DND-41 (cell line): ENCODE measurements at regions not wholly inside any gene's neighbourhood (a gene's known extent, or its start where the extent isn't known, plus 50 kb on each side); places are given as distances from the start of the nearest gene placed in this dataset.

ENCODE experiments used
- ATAC-seq: fragments of 200-7000 bp; cut with Tn5 transposase; 3 replicates; pipeline ENCODE4 v1.9.1; 2021; ENCODE audit warnings: low read depth; ENCODE audit not compliant: insufficient read depth
- DNase-seq: peaks from one replicate; pipeline ENCODE4 v3.0.0-alpha.2; 2020
- H2AFZ ChIP-seq: 2 replicates; pipeline ENCODE4 v1.6.0; 2012; ENCODE audit warnings: low read depth, low read length
- H3K27ac ChIP-seq: 2 replicates; pipeline ENCODE4 v1.5.1; 2012; ENCODE audit warnings: low read length, inconsistent platforms
- H3K27me3 ChIP-seq: fragments of 200-600 bp; sonication (generic); 2 replicates; pipeline ENCODE4 v1.6.0; 2012; ENCODE audit warnings: low read length, mild to moderate bottlenecking, inconsistent platforms; ENCODE audit not compliant: insufficient read depth, poor library complexity
- H3K36me3 ChIP-seq: 2 replicates; pipeline ENCODE4 v1.5.1; 2012; ENCODE audit warnings: low read length, inconsistent platforms; ENCODE audit not compliant: insufficient read depth
- H3K4me1 ChIP-seq: 2 replicates; pipeline ENCODE4 v1.5.1; 2012; ENCODE audit warnings: mild to moderate bottlenecking, low read length; ENCODE audit not compliant: insufficient read depth
- H3K4me2 ChIP-seq: 2 replicates; pipeline ENCODE4 v1.6.0; 2012; ENCODE audit warnings: mild to moderate bottlenecking, moderate library complexity, low read length, inconsistent platforms; ENCODE audit not compliant: insufficient read depth
- H3K4me3 ChIP-seq, 2 experiments: fragments of 200-600 bp in 1 of 2; shearing (Covaris generic) in 1 of 2; 2 replicates each; pipeline ENCODE4 v1.5.1; 2012 to 2016; ENCODE audit warnings: inconsistent platforms in 2 of 2, low read length in 2 of 2, mild to moderate bottlenecking in 2 of 2, low read depth in 1 of 2, moderate library complexity in 1 of 2
- H3K79me2 ChIP-seq: 2 replicates; pipeline ENCODE4 v1.6.0; 2012; ENCODE audit warnings: low read length, inconsistent platforms; ENCODE audit not compliant: insufficient read depth
- H3K9ac ChIP-seq: 2 replicates; pipeline ENCODE4 v1.6.0; 2012; ENCODE audit warnings: low read depth, mild to moderate bottlenecking, inconsistent platforms, low read length, moderate library complexity
- H3K9me3 ChIP-seq: 2 replicates; pipeline ENCODE4 v1.5.1; 2012; ENCODE audit warnings: low read length, moderate library complexity, mild to moderate bottlenecking, inconsistent platforms; ENCODE audit not compliant: insufficient read depth, severe bottlenecking
- H4K20me1 ChIP-seq: 2 replicates; pipeline ENCODE4 v1.6.0; 2012; ENCODE audit warnings: low read length; ENCODE audit not compliant: insufficient read depth
- EZH2 ChIP-seq: IDR thresholded peaks from 3 replicates; pipeline ENCODE4 v1.6.1; 2012; ENCODE audit warnings: borderline replicate concordance, low read depth, mild to moderate bottlenecking, moderate library complexity, low read length, inconsistent platforms; ENCODE audit not compliant: severe bottlenecking
- TF ChIP-seq, protein P1 (sequence below): IDR thresholded peaks from 2 replicates; pipeline ENCODE4 v1.5.1; 2012; ENCODE audit warnings: borderline replicate concordance, low read length, moderate library complexity, mild to moderate bottlenecking; ENCODE audit not compliant: poor library complexity, severe bottlenecking; ENCODE audit errors: extremely low read depth

- Histone ChIP-seq H2AFZ (no peak overlapping the region), H3K9ac (no peak overlapping the region), H3K4me2 (no peak overlapping the region), H3K4me1 (no peaks in the 10 kb centered on the region), H4K20me1 (no peaks in the 10 kb centered on the region), H3K79me2 (no peaks in the 10 kb centered on the region), H3K27ac (no peak overlapping the region), H3K4me3 (no peak overlapping the region), H3K9me3 (no peaks in the 10 kb centered on the region), H3K36me3 (no peaks in the 10 kb centered on the region), H3K27me3 (peaks cover 4% of the 10 kb centered on the region)
- no peak for TF ChIP-seq EZH2
- TF ChIP-seq, protein P1, sequence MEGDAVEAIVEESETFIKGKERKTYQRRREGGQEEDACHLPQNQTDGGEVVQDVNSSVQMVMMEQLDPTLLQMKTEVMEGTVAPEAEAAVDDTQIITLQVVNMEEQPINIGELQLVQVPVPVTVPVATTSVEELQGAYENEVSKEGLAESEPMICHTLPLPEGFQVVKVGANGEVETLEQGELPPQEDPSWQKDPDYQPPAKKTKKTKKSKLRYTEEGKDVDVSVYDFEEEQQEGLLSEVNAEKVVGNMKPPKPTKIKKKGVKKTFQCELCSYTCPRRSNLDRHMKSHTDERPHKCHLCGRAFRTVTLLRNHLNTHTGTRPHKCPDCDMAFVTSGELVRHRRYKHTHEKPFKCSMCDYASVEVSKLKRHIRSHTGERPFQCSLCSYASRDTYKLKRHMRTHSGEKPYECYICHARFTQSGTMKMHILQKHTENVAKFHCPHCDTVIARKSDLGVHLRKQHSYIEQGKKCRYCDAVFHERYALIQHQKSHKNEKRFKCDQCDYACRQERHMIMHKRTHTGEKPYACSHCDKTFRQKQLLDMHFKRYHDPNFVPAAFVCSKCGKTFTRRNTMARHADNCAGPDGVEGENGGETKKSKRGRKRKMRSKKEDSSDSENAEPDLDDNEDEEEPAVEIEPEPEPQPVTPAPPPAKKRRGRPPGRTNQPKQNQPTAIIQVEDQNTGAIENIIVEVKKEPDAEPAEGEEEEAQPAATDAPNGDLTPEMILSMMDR = no peak
- ATAC-seq (no peak), DNase-seq (no peak)
Measured at GRCh38 chr7:116445447-116446211, 53.9 kb upstream of the CAV2 start.

GRCh38 chr7:116446212-116446855 is 53.2 kb upstream of the CAV2 start:
- no peaks in the 10 kb centered on the region for H4K20me1 ChIP-seq
- no peaks in the 10 kb centered on the region for H3K79me2 ChIP-seq
- H3K4me2 ChIP-seq = no peak overlapping the region
- H3K27ac ChIP-seq = no peak overlapping the region
- H3K4me3 ChIP-seq = no peak overlapping the region
- ATAC-seq (no peak), DNase-seq (no peak)
- TF ChIP-seq, protein P1 = no peak
- no peak for TF ChIP-seq EZH2
- H3K9me3 ChIP-seq = no peaks in the 10 kb centered on the region
- H3K36me3 ChIP-seq = no peaks in the 10 kb centered on the region
- H3K27me3 ChIP-seq = peaks cover 4% of the 10 kb centered on the region
- H2AFZ ChIP-seq = no peak overlapping the region
- no peaks in the 10 kb centered on the region for H3K4me1 ChIP-seq
- no peak overlapping the region for H3K9ac ChIP-seq

- TF ChIP-seq, protein P1 = no peak
- no peak for TF ChIP-seq EZH2
- H3K4me1 ChIP-seq = no peaks in the 10 kb centered on the region
- no peak overlapping the region for H2AFZ ChIP-seq
- H3K27ac ChIP-seq = no peak overlapping the region
- no peaks in the 10 kb centered on the region for H4K20me1 ChIP-seq
- H3K27me3 ChIP-seq = peaks cover 4% of the 10 kb centered on the region
- H3K9ac ChIP-seq = no peak overlapping the region
- no peaks in the 10 kb centered on the region for H3K79me2 ChIP-seq
- H3K36me3 ChIP-seq = no peaks in the 10 kb centered on the region
- DNase-seq (no peak), ATAC-seq (no peak)
- no peak overlapping the region for H3K4me2 ChIP-seq
- H3K4me3 ChIP-seq = no peak overlapping the region
- H3K9me3 ChIP-seq = no peaks in the 10 kb centered on the region
Measured at GRCh38 chr7:116447436-116447835, 52.1 kb upstream of the CAV2 start.
